Endothelial cell of umbilical vein (primary cell): ENCODE measurements at regions not wholly inside any gene's neighbourhood (a gene's known extent, or its start where the extent isn't known, plus 50 kb on each side); places are given as distances from the start of the nearest gene placed in this dataset.
"Not testable (repeated sequence)": the region's sequence is repeated elsewhere in the genome, so short reads cannot be mapped to it uniquely, and the experiment has no call there.

Source experiments
- BruUV-seq: library from RNA; stranded (reverse); fragments of 400-500 nt; replicated peaks from 2 replicates; lab custom pipeline; 2021; lab: Mats Ljungman, UMichigan
- CTCF ChIA-PET: fragments of 300-600, 350-600 bp; sonication (Branson Sonifier 250); formaldehyde crosslinking; loops from one replicate; lab custom pipeline; 2021; ENCODE audit warnings: antibody characterized with exemption, inconsistent platforms; lab: Charles Lee
- POLR2A ChIA-PET: fragments of 300-600, 350-600 bp; sonication (Branson Sonifier 250); formaldehyde crosslinking; loops from one replicate; lab custom pipeline; 2021; ENCODE audit warnings: antibody characterized with exemption, inconsistent platforms; lab: Charles Lee
- DNase-seq: peaks from one replicate; pipeline ENCODE4 v3.0.0-alpha.2; 2011; ENCODE audit warnings: low read depth, low spot score
- FAIRE-seq: peaks from 2 replicates; lab custom pipeline; 2011; peaks lifted over from hg19 to GRCh38; lab: Jason Lieb, UNC
- H2AFZ ChIP-seq: 2 replicates; pipeline ENCODE4 v1.6.0; 2012; ENCODE audit warnings: low read depth, low read length, control low read depth, inconsistent platforms
- H3K27ac ChIP-seq: 2 replicates; pipeline ENCODE4 v1.5.1; 2011; ENCODE audit warnings: low read depth, mild to moderate bottlenecking, control low read depth, low read length, moderate library complexity; ENCODE audit not compliant: insufficient read depth
- H3K27me3 ChIP-seq, 2 experiments: 2 replicates each; pipeline versions ENCODE4 v1.6.0 to v1.6.1; 2011; ENCODE audit warnings: low read length in 2 of 2, mixed read lengths in 1 of 2; ENCODE audit not compliant: control insufficient read depth in 2 of 2, insufficient read depth in 2 of 2
- H3K36me3 ChIP-seq, 2 experiments: 2 replicates in 1 of 2; 3 replicates in 1 of 2; pipeline ENCODE4 v1.5.1; 2011; ENCODE audit warnings: low read length in 2 of 2, mild to moderate bottlenecking in 1 of 2, moderate library complexity in 1 of 2; ENCODE audit not compliant: control insufficient read depth in 2 of 2, insufficient read depth in 2 of 2; ENCODE audit errors: extremely low read depth in 1 of 2
- H3K4me1 ChIP-seq: 3 replicates; pipeline ENCODE4 v1.5.1; 2011; ENCODE audit warnings: mild to moderate bottlenecking, low read length; ENCODE audit not compliant: control insufficient read depth, insufficient read depth; ENCODE audit errors: extremely low read depth
- H3K4me2 ChIP-seq: 2 replicates; pipeline ENCODE4 v1.6.1; 2011; ENCODE audit warnings: low read length, control low read depth, mixed read lengths; ENCODE audit not compliant: insufficient read depth
- H3K4me3 ChIP-seq, 3 experiments: fragments of 200-600 bp in 1 of 3; sonication (generic), shearing (Covaris generic) in 1 of 3; replicated peaks in 1 of 3; 2 replicates each; pipeline ENCODE4 v1.5.1; 2011 to 2016; ENCODE audit warnings: control low read depth in 3 of 3, low read length in 3 of 3, mild to moderate bottlenecking in 2 of 3, inconsistent platforms in 1 of 3, low read depth in 1 of 3, moderate library complexity in 1 of 3; ENCODE audit not compliant: insufficient read depth in 1 of 3
- H3K79me2 ChIP-seq: 2 replicates; pipeline ENCODE4 v1.6.0; 2012; ENCODE audit warnings: low read length, inconsistent platforms; ENCODE audit not compliant: control insufficient read depth, insufficient read depth
- H3K9ac ChIP-seq: replicated peaks from 2 replicates; pipeline ENCODE3; 2011; ENCODE audit warnings: low read length, control low read depth; ENCODE audit not compliant: insufficient read depth; ENCODE audit errors: extremely low read depth
- H3K9me1 ChIP-seq: replicated peaks from 3 replicates; pipeline ENCODE4 v1.6.0; 2011; ENCODE audit warnings: mild to moderate bottlenecking, low read length; ENCODE audit not compliant: control insufficient read depth, insufficient read depth; ENCODE audit errors: extremely low read depth
- H3K9me3 ChIP-seq: replicated peaks from 2 replicates; pipeline ENCODE4 v1.5.1; 2012; ENCODE audit warnings: low read length, inconsistent platforms; ENCODE audit not compliant: control insufficient read depth, insufficient read depth
- H4K20me1 ChIP-seq: replicated peaks from 2 replicates; pipeline ENCODE3; 2011; ENCODE audit warnings: mild to moderate bottlenecking, low read length; ENCODE audit not compliant: control insufficient read depth, insufficient read depth; ENCODE audit errors: extremely low read depth
- EZH2 ChIP-seq: IDR thresholded peaks from 2 replicates; pipeline ENCODE4 v1.6.1; 2012; ENCODE audit warnings: borderline replicate concordance, low read depth, mild to moderate bottlenecking, moderate library complexity, low read length, inconsistent platforms; ENCODE audit not compliant: severe bottlenecking
- FOS ChIP-seq: IDR thresholded peaks from 2 replicates; pipeline ENCODE4 v1.6.1; 2011; ENCODE audit warnings: mild to moderate bottlenecking, low read length, moderate library complexity, borderline replicate concordance; ENCODE audit not compliant: insufficient read depth
- GATA2 ChIP-seq: IDR thresholded peaks from 2 replicates; pipeline ENCODE4 v1.7.0; 2011; ENCODE audit warnings: low read depth, mild to moderate bottlenecking, moderate library complexity, mixed read lengths, low read length; ENCODE audit not compliant: insufficient read length, insufficient read depth
- JUN ChIP-seq: IDR thresholded peaks from 2 replicates; pipeline ENCODE4 v1.6.1; 2011; ENCODE audit warnings: borderline replicate concordance, low read depth; ENCODE audit not compliant: insufficient read length, insufficient read depth
- MYC ChIP-seq: IDR thresholded peaks from one replicate; pipeline ENCODE4 v1.6.1; 2011; ENCODE audit warnings: mild to moderate bottlenecking, low read depth, low read length
- POLR2A ChIP-seq: IDR thresholded peaks from 2 replicates; pipeline ENCODE4 v1.6.1; 2012; ENCODE audit warnings: low read depth, mild to moderate bottlenecking, control low read depth, low read length
- POLR2AphosphoS5 ChIP-seq: IDR thresholded peaks from 2 replicates; pipeline ENCODE4 v1.6.1; 2012; ENCODE audit warnings: low read depth, mild to moderate bottlenecking, control low read depth, low read length, moderate library complexity; ENCODE audit not compliant: insufficient read depth
- dilution Hi-C: fragments of 300-500 bp; cut with MboI; formaldehyde crosslinking; loops from one replicate; pipeline ENCODE4 v1.15.0; 2019; ENCODE audit warnings: low sequenced_read_pairs; ENCODE audit not compliant: extremely low pct_ligation_motif_present
- intact Hi-C: fragments of 100-400 bp; cut with micrococcal nuclease; formaldehyde crosslinking; loops from one replicate; pipeline ENCODE4 v1.10.0; 2022
- TF ChIP-seq, protein P1 (sequence below): IDR thresholded peaks from 2 replicates; pipeline ENCODE4 v1.6.1; 2011; ENCODE audit not compliant: insufficient read depth, insufficient read length
- TF ChIP-seq, protein P2 (sequence below), 2 donors: IDR thresholded peaks; 1 replicate in 1 of 2; 2 replicates in 1 of 2; pipeline ENCODE4 v1.5.1; 2011; ENCODE audit warnings: low read length in 2 of 2, mild to moderate bottlenecking in 2 of 2, moderate library complexity in 2 of 2, control low read depth in 1 of 2, inconsistent platforms in 1 of 2, low read depth in 1 of 2; ENCODE audit not compliant: insufficient read depth in 1 of 2; ENCODE audit errors: extremely low read depth in 1 of 2

DNA sequence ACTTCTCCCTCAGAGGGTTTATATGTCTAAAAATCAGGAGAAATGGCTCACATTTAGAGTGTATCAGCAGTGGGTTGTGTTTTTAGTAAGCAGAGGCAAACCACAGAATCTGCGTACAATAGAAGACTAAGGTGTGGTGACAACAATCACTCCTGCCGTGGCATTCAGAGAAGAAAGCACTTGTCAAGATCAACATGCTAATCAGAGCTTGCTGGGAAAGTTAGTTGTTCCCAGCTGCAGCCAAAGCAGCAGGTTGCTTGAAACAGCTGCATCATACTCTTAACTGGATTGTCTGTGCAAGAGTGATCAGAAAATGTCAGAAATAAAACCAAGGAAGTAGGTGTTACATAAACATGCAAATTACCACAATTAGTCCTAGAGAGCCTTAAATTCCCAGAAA is 616.4 kb downstream of the CDH8 start:
- no peaks in the 10 kb centered on the region for H3K36me3 ChIP-seq
- DNase-seq = no peak
- H3K27me3 ChIP-seq = no peaks in the 10 kb centered on the region
- H3K9ac ChIP-seq = no peak overlapping the region
- ChIA-PET CTCF (no interaction called here), POLR2A (no interaction called here)
- intact Hi-C loops = no loop called here
- H2AFZ ChIP-seq = no peak overlapping the region
- H3K4me2 ChIP-seq = no peak overlapping the region
- H3K4me3 ChIP-seq = no peak overlapping the region
- no TSS peak for BruUV-seq
- TF ChIP-seq GATA2 (no peak), POLR2A (no peak), EZH2 (no peak), JUN (no peak), MYC (no peak), FOS (no peak), POLR2AphosphoS5 (no peak)
- TF ChIP-seq, protein P1, sequence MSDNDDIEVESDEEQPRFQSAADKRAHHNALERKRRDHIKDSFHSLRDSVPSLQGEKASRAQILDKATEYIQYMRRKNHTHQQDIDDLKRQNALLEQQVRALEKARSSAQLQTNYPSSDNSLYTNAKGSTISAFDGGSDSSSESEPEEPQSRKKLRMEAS = no peak
- TF ChIP-seq, protein P2, sequence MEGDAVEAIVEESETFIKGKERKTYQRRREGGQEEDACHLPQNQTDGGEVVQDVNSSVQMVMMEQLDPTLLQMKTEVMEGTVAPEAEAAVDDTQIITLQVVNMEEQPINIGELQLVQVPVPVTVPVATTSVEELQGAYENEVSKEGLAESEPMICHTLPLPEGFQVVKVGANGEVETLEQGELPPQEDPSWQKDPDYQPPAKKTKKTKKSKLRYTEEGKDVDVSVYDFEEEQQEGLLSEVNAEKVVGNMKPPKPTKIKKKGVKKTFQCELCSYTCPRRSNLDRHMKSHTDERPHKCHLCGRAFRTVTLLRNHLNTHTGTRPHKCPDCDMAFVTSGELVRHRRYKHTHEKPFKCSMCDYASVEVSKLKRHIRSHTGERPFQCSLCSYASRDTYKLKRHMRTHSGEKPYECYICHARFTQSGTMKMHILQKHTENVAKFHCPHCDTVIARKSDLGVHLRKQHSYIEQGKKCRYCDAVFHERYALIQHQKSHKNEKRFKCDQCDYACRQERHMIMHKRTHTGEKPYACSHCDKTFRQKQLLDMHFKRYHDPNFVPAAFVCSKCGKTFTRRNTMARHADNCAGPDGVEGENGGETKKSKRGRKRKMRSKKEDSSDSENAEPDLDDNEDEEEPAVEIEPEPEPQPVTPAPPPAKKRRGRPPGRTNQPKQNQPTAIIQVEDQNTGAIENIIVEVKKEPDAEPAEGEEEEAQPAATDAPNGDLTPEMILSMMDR (IDR thresholded peaks at IDR 0.05; ENCODE audit: extremely low read depth in 1 of 2, insufficient read depth in 1 of 2, low read depth in 1 of 2, low read length in 2 of 2) = no peak
- H3K9me3 ChIP-seq = no peaks in the 10 kb centered on the region
- no peaks in the 10 kb centered on the region for H3K4me1 ChIP-seq
- no peaks in the 10 kb centered on the region for H3K9me1 ChIP-seq
- FAIRE-seq = no peak
- no peaks in the 10 kb centered on the region for H3K79me2 ChIP-seq
- no peaks in the 10 kb centered on the region for H4K20me1 ChIP-seq
- H3K27ac ChIP-seq = no peak overlapping the region
- dilution Hi-C loops = no loop called here

DNA sequence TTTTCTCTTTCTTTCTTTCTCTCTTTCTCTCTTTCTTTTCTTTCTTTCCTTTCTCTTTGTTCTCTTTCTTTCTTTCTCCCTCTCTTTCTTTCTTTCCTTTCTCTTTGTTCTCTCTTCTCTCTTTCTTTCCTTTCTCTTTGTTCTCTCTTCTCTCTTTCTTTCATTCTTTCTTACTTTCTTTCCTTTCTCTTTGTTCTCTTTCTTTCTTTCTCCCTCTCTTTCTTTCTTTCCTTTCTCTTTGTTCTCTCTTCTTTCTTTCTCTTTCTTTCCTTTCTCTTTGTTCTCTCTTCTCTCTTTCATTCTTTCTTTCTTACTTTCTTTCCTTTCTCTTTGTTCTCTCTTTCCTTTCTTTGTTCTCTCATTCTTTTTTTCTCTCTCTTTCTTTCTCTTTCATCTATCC is 617.4 kb downstream of the CDH8 start:
- DNase-seq, H3K9ac ChIP-seq, H3K4me2 ChIP-seq, intact Hi-C loops, H3K9me1 ChIP-seq, H3K36me3 ChIP-seq, H2AFZ ChIP-seq, H3K4me3 ChIP-seq, H3K27ac ChIP-seq, BruUV-seq, FAIRE-seq, dilution Hi-C loops, H4K20me1 ChIP-seq, H3K27me3 ChIP-seq, H3K9me3 ChIP-seq, H3K4me1 ChIP-seq, POLR2A ChIA-PET, H3K79me2 ChIP-seq, CTCF ChIA-PET: not testable (repeated sequence)
